8988T (cell line): ENCODE measurements at regions not wholly inside any gene's neighbourhood (a gene's known extent, or its start where the extent isn't known, plus 50 kb on each side); places are given as distances from the start of the nearest gene placed in this dataset.
"Not testable (repeated sequence)": the region's sequence is repeated elsewhere in the genome, so short reads cannot be mapped to it uniquely, and the experiment has no call there.

Experiments used
- DNase-seq: peaks from one replicate; pipeline ENCODE4 v3.0.0; 2011

DNA sequence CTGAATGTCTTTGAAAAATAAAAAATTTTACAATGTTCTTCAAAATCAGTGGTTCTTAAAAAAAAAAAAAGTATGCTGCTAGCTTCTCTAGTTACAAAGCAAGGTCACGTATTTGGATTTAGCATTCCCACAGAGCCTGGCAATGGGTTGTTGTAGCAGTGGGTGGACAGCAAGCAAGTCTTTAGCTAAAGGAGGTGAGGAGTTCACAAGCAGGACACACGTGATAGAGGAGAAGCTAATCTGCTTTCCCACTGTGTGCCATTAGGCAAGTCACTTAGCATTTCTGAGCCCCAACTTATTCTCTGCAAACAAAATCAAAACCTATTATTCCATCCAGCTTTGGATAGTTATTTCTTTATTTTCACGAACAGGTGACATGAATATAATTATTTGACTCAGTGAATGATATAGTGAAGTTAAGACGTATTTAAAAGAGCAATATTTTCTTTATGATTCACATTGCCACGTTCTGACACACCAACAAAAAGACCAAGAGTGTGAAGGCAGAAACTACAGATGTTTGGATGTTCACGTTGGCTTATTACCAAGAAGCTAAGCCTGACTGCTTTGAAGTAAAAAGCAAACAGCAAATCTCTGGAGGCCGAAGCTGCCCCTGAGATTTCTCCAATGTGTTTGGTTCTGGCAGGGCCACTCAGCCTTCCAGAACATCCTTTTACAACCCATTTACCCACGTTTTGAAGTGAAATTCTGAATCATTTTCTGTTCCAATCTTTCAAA lies 612.1 kb upstream of the CDH6 start:
- DNase-seq = no peak

DNA sequence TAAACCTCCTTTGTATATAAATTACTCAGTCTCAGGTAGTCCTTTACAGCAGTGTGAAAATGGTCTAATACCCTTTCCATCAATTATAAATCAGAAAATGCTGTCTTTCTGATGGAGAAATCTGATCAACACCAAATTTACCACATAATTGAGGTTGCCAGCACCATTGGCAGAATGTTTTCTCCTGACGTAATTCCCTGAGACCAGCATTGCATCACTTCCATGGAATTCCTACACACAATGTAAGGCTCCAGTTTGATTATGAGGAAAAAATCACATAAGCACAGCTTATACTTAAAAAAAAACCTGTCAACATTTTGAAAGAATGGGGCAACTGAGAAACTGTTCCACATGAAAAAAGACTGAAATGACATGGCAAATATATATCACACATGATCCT lies 618.7 kb upstream of the CDH6 start:
- DNase-seq = no peak

GRCh38 chr5:30572279-30572678 lies 621.2 kb upstream of the CDH6 start:
- DNase-seq = no peak

GRCh38 chr5:30561771-30562170 lies 631.7 kb upstream of the CDH6 start:
- DNase-seq = no peak

DNA sequence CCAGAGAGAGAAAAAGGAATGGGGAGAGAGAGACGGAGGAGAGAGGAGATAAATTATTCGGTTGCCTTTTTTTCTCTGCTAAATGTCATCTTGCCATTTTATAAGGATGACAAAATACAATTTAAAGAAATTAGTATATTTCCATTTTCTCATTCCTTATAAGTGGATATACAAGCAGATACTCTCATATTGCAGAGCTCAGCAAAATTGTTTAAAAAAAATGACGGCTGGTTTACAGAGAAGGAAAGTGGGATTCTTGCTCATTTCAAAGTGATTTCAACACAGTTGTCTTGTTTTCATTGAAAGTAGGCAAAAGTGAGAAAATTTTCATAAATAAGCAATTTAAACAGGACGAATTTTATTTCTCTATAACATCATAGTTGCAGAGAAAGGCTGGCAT lies 641.9 kb upstream of the CDH6 start:
- no peak for DNase-seq

DNA sequence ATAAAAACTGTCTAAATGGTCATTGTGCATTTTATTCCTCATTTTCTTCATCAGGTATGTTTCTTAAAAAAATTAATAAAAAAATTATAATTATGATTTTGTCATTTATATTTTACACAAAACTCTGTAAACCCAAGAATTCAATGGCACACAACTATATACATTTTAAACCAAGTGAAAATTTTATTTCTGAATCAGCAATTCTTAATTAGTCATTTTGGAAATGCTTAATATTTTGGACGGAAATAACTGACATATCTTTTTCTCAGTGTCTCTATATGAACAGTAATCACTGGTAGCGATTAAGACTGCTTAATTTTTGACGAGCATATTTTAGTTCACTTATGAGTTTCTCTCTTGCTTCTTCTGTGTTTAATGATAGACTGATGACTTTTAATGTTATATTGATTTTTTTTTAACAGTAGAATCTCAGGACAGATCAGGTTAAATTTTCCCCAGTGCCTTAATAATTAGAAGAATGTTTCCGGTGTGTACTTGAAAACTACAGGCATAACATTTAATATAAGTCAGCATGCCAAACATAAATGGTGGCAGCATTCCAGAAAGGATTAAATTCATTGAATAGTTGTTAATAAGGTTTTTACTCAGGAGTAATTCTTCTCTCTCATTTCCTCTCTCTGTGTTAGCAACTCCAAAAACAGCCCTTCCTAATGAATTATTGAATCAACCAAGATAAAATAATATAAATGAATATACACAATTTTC lies 644.7 kb upstream of the CDH6 start:
- no peak for DNase-seq

- no peak for DNase-seq
These were observed 653.3 kb upstream of the CDH6 start for GRCh38 chr5:30540150-30540549.

- DNase-seq = no peak
These were observed 654.4 kb upstream of the CDH6 start for GRCh38 chr5:30539004-30539634.

GRCh38 chr5:30525353-30525752 lies 668.1 kb upstream of the CDH6 start:
- DNase-seq = no peak

DNA sequence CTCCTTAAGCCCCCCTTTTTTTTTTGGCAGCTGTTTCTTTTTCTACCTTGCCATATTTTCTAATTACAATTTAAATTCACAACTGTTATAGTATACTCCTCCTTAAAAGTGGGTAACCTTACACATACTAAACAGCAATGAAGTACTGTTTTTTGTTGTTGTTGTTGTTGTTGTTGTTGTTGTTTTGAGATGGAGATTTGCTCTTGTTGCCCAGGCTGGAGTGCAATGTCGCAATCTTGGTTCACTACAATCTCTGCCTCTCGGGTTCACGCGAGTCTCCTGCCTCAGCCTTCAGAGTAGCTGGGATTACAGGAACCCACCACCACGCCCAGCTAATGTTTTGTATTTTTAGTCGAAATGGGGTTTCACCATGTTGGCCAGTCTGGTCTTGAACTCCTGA lies 669.1 kb upstream of the CDH6 start:
- no peak for DNase-seq

GRCh38 chr5:30523061-30523460 lies 670.4 kb upstream of the CDH6 start:
- no peak for DNase-seq

- DNase-seq = no peak
These were observed 688.2 kb upstream of the CDH6 start for GRCh38 chr5:30505014-30505886.

GRCh38 chr5:30502277-30502676 lies 691.2 kb upstream of the CDH6 start:
- no peak for DNase-seq

- no peak for DNase-seq
These were observed 692.4 kb upstream of the CDH6 start for GRCh38 chr5:30501065-30501464.

- DNase-seq = no peak
These were observed 693.0 kb upstream of the CDH6 start for GRCh38 chr5:30500513-30500912.

DNA sequence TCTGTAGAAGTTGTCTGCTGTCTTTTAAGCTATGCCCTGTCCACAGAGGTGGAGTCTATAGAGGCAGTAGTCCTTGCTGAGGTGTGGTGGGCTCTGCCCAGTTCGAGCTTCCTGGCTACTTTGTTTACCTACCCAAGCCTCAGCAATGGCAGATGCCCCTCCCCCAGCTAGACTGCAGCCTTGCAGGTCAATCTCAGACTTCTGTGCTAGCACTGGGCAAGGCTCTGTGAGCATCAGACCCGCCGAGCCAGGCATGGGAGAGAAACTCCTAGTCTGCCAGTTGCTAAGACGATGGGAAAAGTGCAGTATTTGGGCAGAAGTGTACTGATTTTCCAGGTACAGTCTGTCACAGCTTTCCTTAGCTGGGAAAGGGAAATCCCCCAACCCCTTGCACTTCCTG lies 694.1 kb upstream of the CDH6 start:
- no peak for DNase-seq

- no peak for DNase-seq
These were observed 694.5 kb upstream of the CDH6 start for GRCh38 chr5:30498972-30499371.

- not testable (repeated sequence) for DNase-seq
These were observed 695.0 kb upstream of the CDH6 start for GRCh38 chr5:30498509-30498908.

DNA sequence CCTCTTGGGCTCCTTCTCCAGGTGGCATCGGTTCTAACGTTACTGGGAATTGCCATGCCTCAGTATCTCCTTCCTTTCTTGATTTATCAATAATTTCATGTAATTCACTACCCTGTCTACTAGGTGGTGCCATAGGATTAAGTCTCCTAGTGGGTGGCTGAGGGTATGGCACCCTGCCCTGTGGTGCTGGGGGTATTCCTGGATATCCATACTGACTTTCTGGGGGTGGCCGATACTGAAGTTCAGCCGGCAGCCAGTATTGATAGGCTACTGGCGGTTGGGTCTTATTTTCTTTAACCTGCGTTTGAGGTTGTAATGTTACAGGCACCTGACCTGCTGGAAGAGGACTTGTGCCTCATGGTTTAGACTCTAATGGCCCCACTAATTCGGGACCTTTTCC lies 699.4 kb upstream of the CDH6 start:
- DNase-seq = not testable (repeated sequence)

- DNase-seq = no peak
These were observed 714.4 kb upstream of the CDH6 start for GRCh38 chr5:30479104-30479503.

GRCh38 chr5:30475429-30475828 lies 718.1 kb upstream of the CDH6 start:
- no peak for DNase-seq

GRCh38 chr5:30469691-30470090 lies 723.8 kb upstream of the CDH6 start:
- no peak for DNase-seq

- no peak for DNase-seq
These were observed 734.8 kb upstream of the CDH6 start for GRCh38 chr5:30458681-30459080.
